ENCODE measurements at regions not wholly inside any gene's neighbourhood (a gene's known extent, or its start where the extent isn't known, plus 50 kb on each side); places are given as distances from the start of the nearest gene placed in this dataset.
"Not testable (repeated sequence)": the region's sequence is repeated elsewhere in the genome, so short reads cannot be mapped to it uniquely, and the experiment has no call there.

GRCh38 chr4:42311591-42311990 lies 85.7 kb upstream of the SHISA3 start:
- H3K4me1 ChIP-seq, result no peaks in the 10 kb centered on the region
- TF ChIP-seq CTCF (IDR thresholded peaks at IDR 0.05), result no peak
- TF ChIP-seq POLR2A (IDR thresholded peaks at IDR 0.05), result no peak
- no peak overlapping the region for H3K27ac ChIP-seq
- 63 to 64% methylated on average over 3 of the region's 3 CpGs for WGBS, 2 donors
- DNase-seq, result no peak
- H3K27me3 ChIP-seq, result no peaks in the 10 kb centered on the region
- no peaks in the 10 kb centered on the region for H3K36me3 ChIP-seq
- intact Hi-C loops (cut with DNase I), result no loop called here
- no peak overlapping the region for H3K4me3 ChIP-seq
- peaks cover 0 to 5% (median 0%) of the 10 kb centered on the region in 3 donors for H3K9me3 ChIP-seq

- WGBS, 2 donors, result 54 to 66% methylated on average over 6 of the region's 6 CpGs
- intact Hi-C loops (cut with DNase I); H3K36me3 ChIP-seq; H3K9me3 ChIP-seq; H3K4me1 ChIP-seq; H3K27ac ChIP-seq; H3K27me3 ChIP-seq; H3K4me3 ChIP-seq; DNase-seq: not testable (repeated sequence)
These were observed 83.9 kb upstream of the SHISA3 start for GRCh38 chr4:42313420-42313819.

GRCh38 chr4:42313872-42314271 lies 83.4 kb upstream of the SHISA3 start:
- Histone ChIP-seq H3K27ac (no peak overlapping the region), H3K4me3 (no peak overlapping the region), H3K27me3 (no peaks in the 10 kb centered on the region), H3K36me3 (no peaks in the 10 kb centered on the region), H3K9me3 (peaks cover 0 to 5% (median 0%) of the 10 kb centered on the region in 3 donors), H3K4me1 (no peaks in the 10 kb centered on the region)
- intact Hi-C loops (cut with DNase I), result no loop called here
- 88 to 94% methylated on average over 14 to 16 of the region's 16 CpGs for WGBS, 2 donors
- TF ChIP-seq CTCF (IDR thresholded peaks at IDR 0.05) (no peak), POLR2A (IDR thresholded peaks at IDR 0.05) (no peak)
- DNase-seq, result no peak

GRCh38 chr4:42315231-42315630 lies 82.1 kb upstream of the SHISA3 start:
- intact Hi-C loops (cut with DNase I), result no loop called here
- 67 to 100% methylated on average over 2 to 3 of the region's 28 CpGs for WGBS, 2 donors
- TF ChIP-seq POLR2A (IDR thresholded peaks at IDR 0.05) (no peak), CTCF (IDR thresholded peaks at IDR 0.05) (no peak)
- Histone ChIP-seq H3K9me3 (peaks cover 0 to 5% (median 0%) of the 10 kb centered on the region in 3 donors), H3K36me3 (no peaks in the 10 kb centered on the region), H3K27me3 (no peaks in the 10 kb centered on the region), H3K4me1 (no peaks in the 10 kb centered on the region), H3K27ac (no peak overlapping the region), H3K4me3 (no peak overlapping the region)
- no peak for DNase-seq

- H3K4me1 ChIP-seq, result no peaks in the 10 kb centered on the region
- H3K36me3 ChIP-seq, result no peaks in the 10 kb centered on the region
- no peak for TF ChIP-seq POLR2A (IDR thresholded peaks at IDR 0.05)
- intact Hi-C loops (cut with DNase I), result no loop called here
- H3K9me3 ChIP-seq, result no peaks in the 10 kb centered on the region
- 77 to 79% methylated on average over 8 to 10 of the region's 10 CpGs for WGBS, 2 donors
- no peak overlapping the region for H3K4me3 ChIP-seq
- H3K27ac ChIP-seq, result no peak overlapping the region
- no peak for DNase-seq
- H3K27me3 ChIP-seq, result no peaks in the 10 kb centered on the region
These were observed 76.4 kb upstream of the SHISA3 start for GRCh38 chr4:42320822-42321388.

GRCh38 chr4:42326040-42326439 lies 71.2 kb upstream of the SHISA3 start:
- H3K27me3 ChIP-seq, result no peaks in the 10 kb centered on the region
- no peaks in the 10 kb centered on the region for H3K36me3 ChIP-seq
- TF ChIP-seq CTCF (IDR thresholded peaks at IDR 0.05), result no peak
- no peak for TF ChIP-seq POLR2A (IDR thresholded peaks at IDR 0.05)
- no peak overlapping the region for H3K27ac ChIP-seq
- no peaks in the 10 kb centered on the region for H3K9me3 ChIP-seq
- no peaks in the 10 kb centered on the region for H3K4me1 ChIP-seq
- DNase-seq, result no peak
- intact Hi-C loops (cut with DNase I), result no loop called here
- 80 to 82% methylated on average over 5 of the region's 5 CpGs for WGBS, 2 donors
- H3K4me3 ChIP-seq, result no peak overlapping the region

All from esophagus squamous epithelium (tissue), 5 donors.